WERI-Rb-1 (cell line): ENCODE measurements at regions not wholly inside any gene's neighbourhood (a gene's known extent, or its start where the extent isn't known, plus 50 kb on each side); places are given as distances from the start of the nearest gene placed in this dataset.

Experiments used
- DNase-seq: peaks from one replicate; pipeline ENCODE4 v3.0.0-alpha.2; 2020
- H3K27ac ChIP-seq: fragments of 250-450 bp; sonication (Bioruptor Pico); 2 replicates; pipeline ENCODE4 v1.5.1; 2020; ENCODE audit warnings: mild to moderate bottlenecking, moderate library complexity
- H3K27me3 ChIP-seq: fragments of 250-450 bp; sonication (Bioruptor Pico); 2 replicates; pipeline ENCODE4 v1.5.1; 2021; ENCODE audit warnings: mild to moderate bottlenecking, low read depth, moderate library complexity; ENCODE audit not compliant: insufficient read depth, severe bottlenecking
- H3K36me3 ChIP-seq: fragments of 250-450 bp; sonication (Bioruptor Pico); 2 replicates; pipeline ENCODE4 v1.5.1; 2020; ENCODE audit warnings: mild to moderate bottlenecking, moderate library complexity
- H3K4me3 ChIP-seq: 2 replicates; pipeline ENCODE4 v1.5.1; 2011; ENCODE audit warnings: low read depth, mild to moderate bottlenecking, control low read depth, low read length
- H3K9me3 ChIP-seq: fragments of 250-450 bp; sonication (Bioruptor Pico); 2 replicates; pipeline ENCODE4 v1.5.1; 2021; ENCODE audit warnings: mild to moderate bottlenecking, moderate library complexity; ENCODE audit not compliant: severe bottlenecking
- CTCF ChIP-seq: IDR thresholded peaks from 2 replicates; pipeline ENCODE4 v1.5.1; 2011; ENCODE audit warnings: low read depth, mild to moderate bottlenecking, control low read depth, inconsistent platforms, low read length

GRCh38 chr12:59517522-59517921 lies 78.3 kb upstream of the SLC16A7 start:
- Histone ChIP-seq H3K4me3 (no peak overlapping the region), H3K27me3 (no peaks in the 10 kb centered on the region), H3K36me3 (no peaks in the 10 kb centered on the region), H3K27ac (no peak overlapping the region), H3K9me3 (no peaks in the 10 kb centered on the region)
- TF ChIP-seq CTCF, result no peak
- no peak for DNase-seq

GRCh38 chr12:59500915-59501314 lies 94.9 kb upstream of the SLC16A7 start:
- TF ChIP-seq CTCF, result no peak

GRCh38 chr12:59500335-59500734 lies 95.5 kb upstream of the SLC16A7 start:
- Histone ChIP-seq H3K9me3 (no peaks in the 10 kb centered on the region), H3K27me3 (no peaks in the 10 kb centered on the region), H3K4me3 (no peak overlapping the region), H3K27ac (no peak overlapping the region), H3K36me3 (no peaks in the 10 kb centered on the region)
- no peak for DNase-seq
- no peak for TF ChIP-seq CTCF

More at GRCh38 chr12:59500915-59501314, 94.9 kb upstream of the SLC16A7 start:
- no peaks in the 10 kb centered on the region for H3K9me3 ChIP-seq
- DNase-seq, result no peak
- H3K27ac ChIP-seq, result no peak overlapping the region
- no peaks in the 10 kb centered on the region for H3K27me3 ChIP-seq
- H3K36me3 ChIP-seq, result no peaks in the 10 kb centered on the region
- no peak overlapping the region for H3K4me3 ChIP-seq

GRCh38 chr12:59499774-59500173 lies 96.1 kb upstream of the SLC16A7 start:
- TF ChIP-seq CTCF, result no peak
- H3K36me3 ChIP-seq, result no peaks in the 10 kb centered on the region
- H3K27ac ChIP-seq, result no peak overlapping the region
- no peak for DNase-seq
- H3K4me3 ChIP-seq, result no peak overlapping the region
- no peaks in the 10 kb centered on the region for H3K27me3 ChIP-seq
- H3K9me3 ChIP-seq, result no peaks in the 10 kb centered on the region

GRCh38 chr12:59494617-59495016 lies 101.2 kb upstream of the SLC16A7 start:
- DNase-seq, result no peak
- no peak overlapping the region for H3K27ac ChIP-seq
- H3K4me3 ChIP-seq, result no peak overlapping the region
- no peak for TF ChIP-seq CTCF
- no peaks in the 10 kb centered on the region for H3K36me3 ChIP-seq
- no peaks in the 10 kb centered on the region for H3K9me3 ChIP-seq
- no peaks in the 10 kb centered on the region for H3K27me3 ChIP-seq

- no peak for DNase-seq
- TF ChIP-seq CTCF, result no peak
These were observed 104.0 kb upstream of the SLC16A7 start for GRCh38 chr12:59491877-59492276.

More at GRCh38 chr12:59491877-59492276, 104.0 kb upstream of the SLC16A7 start:
- Histone ChIP-seq H3K4me3 (no peak overlapping the region), H3K9me3 (no peaks in the 10 kb centered on the region), H3K36me3 (no peaks in the 10 kb centered on the region), H3K27me3 (no peaks in the 10 kb centered on the region), H3K27ac (no peak overlapping the region)
